ENCODE measurements at regions not wholly inside any gene's neighbourhood (a gene's known extent, or its start where the extent isn't known, plus 50 kb on each side); places are given as distances from the start of the nearest gene placed in this dataset.

GRCh38 chr11:31903225-31904074 lies 92.3 kb upstream of the PAX6 start:
- DNase-seq (ENCODE audit: low read depth): no peak

GRCh38 chr11:31902706-31903105 lies 91.6 kb upstream of the PAX6 start:
- no peak for DNase-seq (ENCODE audit: low read depth)

GRCh38 chr11:31895926-31896325 lies 84.8 kb upstream of the PAX6 start:
- no peak for DNase-seq (ENCODE audit: low read depth)

DNA sequence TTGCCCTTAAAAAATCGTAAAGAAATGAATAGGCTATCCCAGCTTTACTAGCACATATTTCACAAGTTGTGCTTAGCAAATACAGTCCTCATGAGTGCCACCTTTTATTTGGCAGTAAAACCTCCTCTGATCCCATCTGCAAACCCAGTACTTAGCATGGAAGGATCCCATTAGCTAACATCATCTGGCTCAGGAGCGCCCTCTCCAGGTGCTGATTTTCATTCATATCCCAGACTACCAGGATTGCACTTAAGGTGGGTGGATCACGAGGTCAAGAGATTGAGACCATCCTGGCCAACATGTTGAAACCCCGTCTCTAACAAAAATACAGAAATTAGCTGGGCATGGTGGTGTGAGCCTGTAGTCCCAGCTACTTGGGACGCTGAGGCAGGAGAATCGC lies 76.1 kb upstream of the PAX6 start:
- no peak for DNase-seq (ENCODE audit: low read depth)

DNA sequence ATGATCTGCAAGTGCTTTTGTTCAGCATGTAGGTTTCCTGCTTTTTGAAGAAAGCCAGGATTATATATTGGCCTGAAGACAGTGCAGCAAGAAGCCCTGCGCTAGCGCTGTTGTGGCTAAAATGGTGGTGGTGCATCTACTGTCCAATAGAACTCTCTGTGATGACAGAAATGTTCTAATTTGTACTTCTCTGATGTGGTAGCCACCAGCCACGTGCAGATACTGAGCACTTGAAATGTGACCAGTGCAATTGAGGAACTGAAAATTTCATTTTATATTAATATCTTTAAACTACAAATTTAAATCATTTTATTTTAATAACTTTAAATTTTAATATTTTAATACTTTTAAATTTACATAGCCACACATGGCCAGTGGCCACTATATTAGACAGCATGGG lies 73.0 kb upstream of the PAX6 start:
- no peak for DNase-seq (ENCODE audit: low read depth)

- DNase-seq (ENCODE audit: low read depth): no peak
These were observed 72.3 kb upstream of the PAX6 start for GRCh38 chr11:31883435-31883834.

- no peak for DNase-seq (ENCODE audit: low read depth)
These were observed 71.8 kb upstream of the PAX6 start for GRCh38 chr11:31882951-31883392.

DNA sequence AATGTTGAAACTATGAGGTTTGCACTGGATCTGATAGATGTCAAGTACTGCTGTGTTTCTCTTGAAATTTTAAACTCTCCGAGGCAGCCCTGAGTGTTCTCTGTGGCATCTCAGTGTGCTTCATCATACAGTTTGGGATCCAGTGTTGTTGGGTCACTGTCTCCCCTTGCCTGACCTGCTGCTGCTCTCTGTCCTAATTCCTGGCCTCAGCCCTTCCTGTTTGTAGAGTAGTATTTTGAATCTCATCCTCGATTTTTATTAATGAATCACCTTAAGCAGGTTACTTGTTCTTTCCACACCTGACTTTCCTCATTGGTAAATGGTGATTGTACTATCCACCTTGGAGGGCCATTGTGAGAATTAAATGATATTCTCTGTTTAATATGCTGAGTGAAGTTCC lies 70.7 kb upstream of the PAX6 start:
- no peak for DNase-seq (ENCODE audit: low read depth)

- no peak for DNase-seq (ENCODE audit: low read depth)
These were observed 68.6 kb upstream of the PAX6 start for GRCh38 chr11:31879681-31880080.

GRCh38 chr11:31877863-31878262 lies 66.7 kb upstream of the PAX6 start:
- no peak for DNase-seq (ENCODE audit: low read depth)

GRCh38 chr11:31877083-31877482 lies 66.0 kb upstream of the PAX6 start:
- no peak for DNase-seq (ENCODE audit: low read depth)

GRCh38 chr11:31875866-31876560 lies 64.9 kb upstream of the PAX6 start:
- DNase-seq (ENCODE audit: low read depth): no peak

DNA sequence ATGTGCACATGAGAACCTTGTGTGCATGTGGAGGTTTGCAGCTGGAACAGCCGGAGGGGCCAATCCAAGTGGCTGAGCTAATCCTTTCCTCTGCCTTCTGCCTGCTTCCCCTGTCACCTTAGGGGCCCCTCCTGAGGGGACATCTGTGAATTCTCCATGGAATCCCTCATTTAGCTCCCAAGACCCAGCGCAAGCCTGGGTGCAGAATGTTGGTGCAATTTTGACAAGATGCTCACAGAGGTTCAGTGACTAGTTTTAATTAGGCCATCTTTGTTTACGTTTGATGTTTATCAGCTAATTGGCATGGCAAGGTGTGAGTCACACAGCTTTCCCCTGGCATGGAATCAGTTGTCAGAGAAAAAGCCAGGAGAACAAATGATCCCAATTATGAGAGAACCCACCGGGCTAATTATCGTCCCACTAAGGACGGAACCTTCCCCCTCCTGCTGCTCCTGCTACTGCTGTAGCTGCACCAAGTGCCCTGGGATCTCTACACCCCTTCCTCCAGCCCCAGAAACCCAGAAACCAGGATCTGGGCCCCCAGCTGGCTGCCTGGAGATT lies 63.6 kb upstream of the PAX6 start:
- no peak for DNase-seq (ENCODE audit: low read depth)

- DNase-seq (ENCODE audit: low read depth): no peak
These were observed 62.0 kb upstream of the PAX6 start for GRCh38 chr11:31873124-31873523.

DNA sequence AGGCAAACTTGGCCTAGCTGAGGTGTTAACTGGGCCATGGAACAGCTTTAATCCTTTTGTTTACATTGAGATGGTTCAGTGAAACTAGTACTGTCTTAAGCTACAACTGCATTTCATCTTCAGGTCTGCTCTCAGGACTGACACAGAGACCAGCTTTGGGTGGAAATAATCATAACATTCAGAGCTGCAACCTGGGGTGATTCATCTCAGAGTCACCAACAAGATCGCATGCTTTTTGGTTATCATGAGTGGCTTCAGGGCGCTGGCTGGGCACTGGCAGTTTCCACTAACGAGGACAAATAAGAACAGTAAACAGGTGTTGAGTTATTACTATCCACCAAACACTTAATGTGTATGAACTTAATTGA lies 60.9 kb upstream of the PAX6 start:
- no peak for DNase-seq (ENCODE audit: low read depth)

- no peak for DNase-seq (ENCODE audit: low read depth)
These were observed 60.4 kb upstream of the PAX6 start for GRCh38 chr11:31871310-31872075.

GRCh38 chr11:31870609-31871309 lies 59.6 kb upstream of the PAX6 start:
- no peak for DNase-seq (ENCODE audit: low read depth)

DNA sequence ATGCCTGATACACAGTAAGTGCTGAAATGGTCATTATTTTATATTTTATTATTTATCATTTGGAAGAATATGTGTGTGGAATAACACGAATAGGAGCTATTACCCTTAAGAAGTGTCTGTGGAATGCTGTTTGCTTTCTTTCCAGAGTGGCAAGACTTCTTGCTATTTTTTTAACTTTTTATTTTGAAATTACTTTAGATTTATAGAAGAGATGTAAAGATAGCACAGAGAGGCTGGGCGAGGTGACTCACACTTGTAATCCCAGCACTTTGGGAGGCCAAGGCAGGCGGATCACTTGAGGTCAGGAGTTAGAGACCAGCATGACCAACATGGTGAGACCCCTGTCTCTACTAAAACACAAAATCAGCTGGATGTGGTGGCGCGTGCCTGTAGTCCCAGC lies 58.9 kb upstream of the PAX6 start:
- DNase-seq (ENCODE audit: low read depth): no peak

- DNase-seq (ENCODE audit: low read depth): no peak
These were observed 54.6 kb upstream of the PAX6 start for GRCh38 chr11:31865606-31866300.

DNA sequence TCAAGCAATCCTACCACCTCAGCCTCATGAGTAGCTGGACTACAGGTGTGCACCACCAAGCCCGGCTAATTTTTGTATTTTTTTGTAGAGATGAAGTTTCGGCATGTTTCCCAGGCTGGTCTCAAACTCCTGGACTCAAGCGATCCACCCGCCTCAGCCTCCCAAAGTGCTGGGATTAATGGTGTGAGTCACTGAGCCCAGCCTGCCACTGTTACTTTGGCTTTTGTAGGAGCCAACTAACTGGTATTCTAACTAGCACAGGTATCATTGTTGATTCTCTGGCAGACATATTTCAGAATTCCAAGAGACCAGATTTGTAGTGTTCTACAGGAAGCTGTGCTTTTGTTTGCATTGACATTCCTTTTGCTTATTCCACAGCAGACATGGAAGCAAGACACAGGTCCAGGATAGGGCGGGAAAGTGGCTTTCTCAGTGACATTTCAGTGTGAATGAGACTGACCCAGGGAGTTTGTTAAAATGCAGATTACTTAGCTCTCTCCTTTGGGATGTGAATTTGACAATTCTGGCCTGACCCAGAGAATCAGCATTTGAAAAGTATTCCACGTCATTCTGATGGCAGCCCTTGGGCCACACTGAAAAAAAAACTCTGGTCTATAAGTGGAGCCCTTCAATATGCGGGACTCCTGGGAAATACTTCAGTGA lies 52.2 kb upstream of the PAX6 start:
- DNase-seq (ENCODE audit: low read depth): no peak

GRCh38 chr11:31861011-31861410 lies 49.9 kb upstream of the PAX6 start:
- DNase-seq (ENCODE audit: low read depth): no peak

Data from activated T-helper 9 cell treated with anti-CD3 and anti-CD28 coated beads, Interleukin-2, amount 50 U/mL, for 16 hours (primary cell).